ENCODE measurements at regions not wholly inside any gene's neighbourhood (a gene's known extent, or its start where the extent isn't known, plus 50 kb on each side); places are given as distances from the start of the nearest gene placed in this dataset.

DNA sequence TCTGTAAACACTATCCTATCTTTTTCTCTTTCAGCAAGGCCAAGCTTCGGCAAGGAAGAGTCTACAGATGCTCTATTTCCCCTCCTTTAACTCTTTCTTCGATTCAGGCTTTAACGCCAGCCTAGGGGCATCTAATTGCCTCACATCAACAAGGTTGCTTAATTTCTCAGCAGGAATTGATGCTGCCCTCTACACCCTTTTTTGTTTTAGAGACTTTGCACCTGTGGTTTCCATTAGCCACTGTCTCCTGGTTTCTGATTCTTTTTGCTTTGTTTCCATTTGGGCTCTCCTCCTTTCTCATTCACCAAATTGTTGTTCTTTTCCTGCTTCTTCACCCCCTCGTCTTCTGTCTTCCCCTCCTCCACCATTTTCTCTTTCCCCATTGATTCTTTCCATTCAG is 202.4 kb upstream of the HMCN1 start:
- TF ChIP-seq POLR2A (IDR thresholded peaks at IDR 0.05; ENCODE audit: low read depth, low read length) (no peak), RFX5 (IDR thresholded peaks at IDR 0.05; ENCODE audit: low read depth, low read length) (no peak), CTCF (conservative IDR thresholded peaks at IDR 0.05; ENCODE audit: low read depth, low read length) (no peak), CHD1 (IDR thresholded peaks at IDR 0.05; ENCODE audit: low read depth, low read length) (no peak), BHLHE40 (IDR thresholded peaks at IDR 0.05; ENCODE audit: low read depth, low read length) (no peak), RAD21 (IDR thresholded peaks at IDR 0.05; ENCODE audit: low read length) (no peak), NFE2L2 (IDR thresholded peaks at IDR 0.05; ENCODE audit: low read depth, low read length) (no peak), SMC3 (IDR thresholded peaks at IDR 0.05; ENCODE audit: low read depth, low read length) (no peak), MXI1 (IDR thresholded peaks at IDR 0.05; ENCODE audit: borderline replicate concordance, low read depth, low read length) (no peak), MAFK (IDR thresholded peaks at IDR 0.05; ENCODE audit: low read depth, low read length) (no peak), USF2 (IDR thresholded peaks at IDR 0.05; ENCODE audit: low read depth, low read length) (no peak), CEBPB (IDR thresholded peaks at IDR 0.05; ENCODE audit: low read depth, low read length) (no peak), MAZ (IDR thresholded peaks at IDR 0.05; ENCODE audit: borderline replicate concordance, low read depth, low read length) (no peak), FOS (IDR thresholded peaks at IDR 0.05; ENCODE audit: low read depth, low read length) (no peak)

Data from IMR-90 (cell line).